GM21390 (cell line): ENCODE measurements at regions not wholly inside any gene's neighbourhood (a gene's known extent, or its start where the extent isn't known, plus 50 kb on each side); places are given as distances from the start of the nearest gene placed in this dataset.
"Not testable (repeated sequence)": the region's sequence is repeated elsewhere in the genome, so short reads cannot be mapped to it uniquely, and the experiment has no call there.

Source experiments
- ATAC-seq: cut with Tn5 transposase; IDR thresholded peaks from one replicate; pipeline ENCODE4 v1.9.1; 2021; ENCODE audit not compliant: unreplicated experiment

GRCh38 chr5:167071981-167072610 is 1219.3 kb upstream of the WWC1 start:
- no peak for ATAC-seq

- no peak for ATAC-seq
These were observed 1209.9 kb upstream of the WWC1 start for GRCh38 chr5:167081561-167081960.

- ATAC-seq, result no peak
These were observed 1194.6 kb upstream of the WWC1 start for GRCh38 chr5:167096816-167097215.

GRCh38 chr5:167104351-167104750 is 1187.1 kb upstream of the WWC1 start:
- no peak for ATAC-seq

- ATAC-seq, result no peak
These were observed 1185.5 kb upstream of the WWC1 start for GRCh38 chr5:167105941-167106340.

- ATAC-seq, result no peak
These were observed 1183.8 kb upstream of the WWC1 start for GRCh38 chr5:167107684-167108083.

- not testable (repeated sequence) for ATAC-seq
These were observed 1183.2 kb upstream of the WWC1 start for GRCh38 chr5:167108266-167108665.

GRCh38 chr5:167112556-167112955 is 1178.9 kb upstream of the WWC1 start:
- ATAC-seq, result no peak

- ATAC-seq, result no peak
These were observed 1169.2 kb upstream of the WWC1 start for GRCh38 chr5:167122267-167122666.

GRCh38 chr5:167123126-167123525 is 1168.3 kb upstream of the WWC1 start:
- no peak for ATAC-seq

- no peak for ATAC-seq
These were observed 1162.9 kb upstream of the WWC1 start for GRCh38 chr5:167128581-167128980.

GRCh38 chr5:167140548-167141291 is 1150.7 kb upstream of the WWC1 start:
- ATAC-seq, result no peak

- ATAC-seq, result no peak
These were observed 1147.7 kb upstream of the WWC1 start for GRCh38 chr5:167143716-167144115.

GRCh38 chr5:167145841-167146240 is 1145.6 kb upstream of the WWC1 start:
- ATAC-seq, result no peak

- ATAC-seq, result no peak
These were observed 1143.6 kb upstream of the WWC1 start for GRCh38 chr5:167147879-167148278.

GRCh38 chr5:167150661-167151060 is 1140.8 kb upstream of the WWC1 start:
- ATAC-seq, result no peak

- no peak for ATAC-seq
These were observed 1138.9 kb upstream of the WWC1 start for GRCh38 chr5:167152561-167152960.

GRCh38 chr5:167155387-167156005 is 1135.9 kb upstream of the WWC1 start:
- ATAC-seq, result no peak

- no peak for ATAC-seq
These were observed 1135.0 kb upstream of the WWC1 start for GRCh38 chr5:167156446-167156845.

- ATAC-seq, result no peak
These were observed 1132.9 kb upstream of the WWC1 start for GRCh38 chr5:167158588-167158987.

GRCh38 chr5:167160388-167160787 is 1131.1 kb upstream of the WWC1 start:
- ATAC-seq, result no peak

GRCh38 chr5:167166696-167167095 is 1124.7 kb upstream of the WWC1 start:
- ATAC-seq, result no peak
